Peyer's patch (tissue), 4 donors: ENCODE measurements at regions not wholly inside any gene's neighbourhood (a gene's known extent, or its start where the extent isn't known, plus 50 kb on each side); places are given as distances from the start of the nearest gene placed in this dataset.
A peak's percentile ranks its signal among the peaks of the same experiment; 100 is the strongest.

Source experiments
- DNase-seq, 3 donors: peaks; one replicate each; pipeline ENCODE4 v3.0.0-alpha.2; 2017 to 2019
- H3K27ac ChIP-seq, 4 donors: fragments of 200-600 bp; sonication (generic); one replicate each; pipeline ENCODE4 v1.5.1; 2016 to 2019
- H3K27me3 ChIP-seq, 2 donors: fragments of 200-600 bp; sonication (generic); one replicate each; pipeline ENCODE4 v1.5.1; 2019
- H3K36me3 ChIP-seq, 3 donors: fragments of 200-600 bp; sonication (generic); one replicate each; pipeline ENCODE4 v1.5.1; 2016 to 2019
- H3K4me1 ChIP-seq, 4 donors: fragments of 200-600 bp; sonication (generic); one replicate each; pipeline ENCODE4 v1.5.1; 2016 to 2019
- H3K4me3 ChIP-seq, 4 donors: fragments of 200-600 bp; sonication (generic); 1 replicate in 3 of 4; 2 replicates in 1 of 4; pipeline ENCODE4 v1.5.1; 2016 to 2019; ENCODE audit warnings: mild to moderate bottlenecking in 1 of 4
- H3K9me3 ChIP-seq, 4 donors: fragments of 200-600 bp; sonication (generic); one replicate each; pipeline ENCODE4 v1.5.1; 2016 to 2019; ENCODE audit warnings: mild to moderate bottlenecking in 1 of 4
- CTCF ChIP-seq, 6 experiments: fragments of 450-650 bp in 4 of 6; fragments of 200-600 bp in 2 of 6; sonication (generic) in 1 of 6; IDR thresholded peaks; one replicate each; pipeline ENCODE4 v1.5.1; 2017 to 2019; ENCODE audit warnings: antibody characterized with exemption in 6 of 6, mild to moderate bottlenecking in 3 of 6, moderate library complexity in 1 of 6
- POLR2A ChIP-seq, 2 donors: fragments of 450-650 bp; IDR thresholded peaks; one replicate each; pipeline ENCODE4 v1.5.1; 2017; ENCODE audit warnings: antibody characterized with exemption in 2 of 2, mild to moderate bottlenecking in 2 of 2, moderate library complexity in 2 of 2

- no peak for DNase-seq
- H3K9me3 ChIP-seq, result no peaks in the 10 kb centered on the region
- no peaks in the 10 kb centered on the region for H3K36me3 ChIP-seq
- no peak for TF ChIP-seq CTCF (IDR thresholded peaks at IDR 0.05)
- H3K27me3 ChIP-seq, result no peaks in the 10 kb centered on the region
- no peak overlapping the region for H3K4me3 ChIP-seq
- H3K4me1 ChIP-seq, result no peaks in the 10 kb centered on the region
- H3K27ac ChIP-seq, result no peak overlapping the region
Measured at GRCh38 chr5:33303579-33304095, 137.1 kb upstream of the TARS1 start.

- Histone ChIP-seq H3K27ac (no peak overlapping the region), H3K36me3 (no peaks in the 10 kb centered on the region), H3K27me3 (no peaks in the 10 kb centered on the region), H3K4me1 (no peaks in the 10 kb centered on the region), H3K9me3 (no peaks in the 10 kb centered on the region), H3K4me3 (no peak overlapping the region)
- DNase-seq, result no peak
- TF ChIP-seq POLR2A (IDR thresholded peaks at IDR 0.05) (no peak), CTCF (IDR thresholded peaks at IDR 0.05) (no peak)
Measured at GRCh38 chr5:33304601-33305000, 136.2 kb upstream of the TARS1 start.

GRCh38 chr5:33305572-33305971, 135.2 kb upstream of the TARS1 start:
- Histone ChIP-seq H3K36me3 (no peaks in the 10 kb centered on the region), H3K4me1 (no peaks in the 10 kb centered on the region), H3K9me3 (no peaks in the 10 kb centered on the region), H3K27ac (no peak overlapping the region), H3K27me3 (no peaks in the 10 kb centered on the region), H3K4me3 (no peak overlapping the region)
- no peak for DNase-seq
- TF ChIP-seq CTCF (IDR thresholded peaks at IDR 0.05), result no peak
- TF ChIP-seq POLR2A (IDR thresholded peaks at IDR 0.05), result no peak

GRCh38 chr5:33306758-33307157, 134.0 kb upstream of the TARS1 start:
- Histone ChIP-seq H3K27me3 (no peaks in the 10 kb centered on the region), H3K4me3 (no peak overlapping the region), H3K9me3 (no peaks in the 10 kb centered on the region), H3K4me1 (no peaks in the 10 kb centered on the region), H3K27ac (no peak overlapping the region), H3K36me3 (no peaks in the 10 kb centered on the region)
- TF ChIP-seq POLR2A (IDR thresholded peaks at IDR 0.05), result no peak
- TF ChIP-seq CTCF (IDR thresholded peaks at IDR 0.05), result no peak
- DNase-seq, result no peak

GRCh38 chr5:33308586-33308985, 132.2 kb upstream of the TARS1 start:
- Histone ChIP-seq H3K9me3 (no peaks in the 10 kb centered on the region), H3K27me3 (no peaks in the 10 kb centered on the region), H3K4me1 (no peaks in the 10 kb centered on the region), H3K27ac (peak overlapping the region in 1 of 4 donors; percentile 31), H3K4me3 (no peak overlapping the region), H3K36me3 (no peaks in the 10 kb centered on the region)
- DNase-seq, result no peak
- no peak for TF ChIP-seq CTCF (IDR thresholded peaks at IDR 0.05)
- no peak for TF ChIP-seq POLR2A (IDR thresholded peaks at IDR 0.05)

- TF ChIP-seq CTCF (IDR thresholded peaks at IDR 0.05), result no peak
- no peak for TF ChIP-seq POLR2A (IDR thresholded peaks at IDR 0.05)
- DNase-seq, result peak in 1 of 3 donors; percentile 51
- no peaks in the 10 kb centered on the region for H3K4me1 ChIP-seq
- H3K4me3 ChIP-seq, result no peak overlapping the region
- peak overlapping the region in 1 of 4 donors; percentile 31 for H3K27ac ChIP-seq
- no peaks in the 10 kb centered on the region for H3K27me3 ChIP-seq
- no peaks in the 10 kb centered on the region for H3K9me3 ChIP-seq
- no peaks in the 10 kb centered on the region for H3K36me3 ChIP-seq
Measured at GRCh38 chr5:33309068-33309467, 131.7 kb upstream of the TARS1 start.
